ENCODE measurements at regions not wholly inside any gene's neighbourhood (a gene's known extent, or its start where the extent isn't known, plus 50 kb on each side); places are given as distances from the start of the nearest gene placed in this dataset.

DNA sequence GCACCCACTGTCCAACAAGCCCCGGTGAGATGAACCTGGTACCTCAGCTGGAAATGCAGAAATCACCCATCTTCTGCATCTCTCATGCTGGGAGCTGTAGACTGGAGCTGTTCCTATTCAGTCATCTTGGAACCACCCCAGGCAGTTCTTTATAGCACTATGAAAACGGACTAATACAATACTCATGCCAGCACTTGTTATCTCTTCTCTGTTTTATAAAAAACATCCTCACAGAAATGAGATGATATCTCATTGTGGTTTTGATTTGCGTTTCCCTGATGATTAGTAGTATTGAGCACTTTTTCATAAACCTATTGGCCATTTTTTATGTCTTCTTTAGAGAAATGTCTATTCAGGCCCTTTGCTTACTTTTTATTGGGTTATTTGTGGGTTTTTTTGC is 156.2 kb upstream of the ARPP21 start:
- H3K36me3 ChIP-seq (ENCODE audit: insufficient read depth in 1 of 2, low read depth in 1 of 2), result no peaks in the 10 kb centered on the region
- H3K27me3 ChIP-seq (ENCODE audit: insufficient read depth in 3 of 3, low read length in 2 of 3), result no peaks in the 10 kb centered on the region
- H3K9me3 ChIP-seq, result no peaks in the 10 kb centered on the region
- DNase-seq, result no peak
- TF ChIP-seq, protein P1, sequence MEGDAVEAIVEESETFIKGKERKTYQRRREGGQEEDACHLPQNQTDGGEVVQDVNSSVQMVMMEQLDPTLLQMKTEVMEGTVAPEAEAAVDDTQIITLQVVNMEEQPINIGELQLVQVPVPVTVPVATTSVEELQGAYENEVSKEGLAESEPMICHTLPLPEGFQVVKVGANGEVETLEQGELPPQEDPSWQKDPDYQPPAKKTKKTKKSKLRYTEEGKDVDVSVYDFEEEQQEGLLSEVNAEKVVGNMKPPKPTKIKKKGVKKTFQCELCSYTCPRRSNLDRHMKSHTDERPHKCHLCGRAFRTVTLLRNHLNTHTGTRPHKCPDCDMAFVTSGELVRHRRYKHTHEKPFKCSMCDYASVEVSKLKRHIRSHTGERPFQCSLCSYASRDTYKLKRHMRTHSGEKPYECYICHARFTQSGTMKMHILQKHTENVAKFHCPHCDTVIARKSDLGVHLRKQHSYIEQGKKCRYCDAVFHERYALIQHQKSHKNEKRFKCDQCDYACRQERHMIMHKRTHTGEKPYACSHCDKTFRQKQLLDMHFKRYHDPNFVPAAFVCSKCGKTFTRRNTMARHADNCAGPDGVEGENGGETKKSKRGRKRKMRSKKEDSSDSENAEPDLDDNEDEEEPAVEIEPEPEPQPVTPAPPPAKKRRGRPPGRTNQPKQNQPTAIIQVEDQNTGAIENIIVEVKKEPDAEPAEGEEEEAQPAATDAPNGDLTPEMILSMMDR (IDR thresholded peaks at IDR 0.05), result no peak
- no peak for ATAC-seq
- 70 to 80% (median 75%) methylated on average over 3 of the region's 3 CpGs for WGBS, 3 donors
- H3K4me1 ChIP-seq, result no peaks in the 10 kb centered on the region
- intact Hi-C loops (cut with DNase I), result no loop called here
- H3K27ac ChIP-seq, result no peak overlapping the region
- no peak overlapping the region for H3K4me3 ChIP-seq

DNA sequence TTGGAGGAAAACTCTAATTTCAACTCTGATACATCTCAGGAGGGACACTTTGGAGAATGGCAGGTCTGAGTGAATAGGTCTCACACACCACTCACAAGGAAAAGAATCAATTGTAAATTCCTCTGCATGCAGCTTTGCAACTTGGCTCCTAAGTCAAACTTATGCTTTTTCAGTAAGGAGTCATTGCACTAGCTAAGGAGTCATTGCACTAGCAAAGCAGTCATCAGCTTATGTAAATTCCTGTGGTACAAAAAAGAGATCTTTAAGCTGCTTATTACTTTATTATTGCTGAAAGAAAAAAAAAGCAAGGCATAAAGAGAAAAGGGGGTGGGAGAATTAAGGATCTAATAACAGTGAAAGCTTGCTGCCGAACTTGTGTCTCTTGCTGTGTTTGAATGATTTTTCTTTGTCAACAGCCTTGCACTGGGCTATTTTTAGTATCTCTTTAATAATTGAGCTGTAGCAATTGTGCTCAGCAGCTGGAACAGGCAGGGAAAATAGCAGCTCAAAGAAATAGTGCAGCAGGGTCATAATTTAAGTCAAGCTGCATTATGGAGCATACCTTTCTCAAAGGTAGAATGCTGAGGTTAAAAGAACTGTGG is 154.3 kb upstream of the ARPP21 start:
- TF ChIP-seq, protein P1 (IDR thresholded peaks at IDR 0.05), result no peak
- Histone ChIP-seq H3K9me3 (no peaks in the 10 kb centered on the region), H3K4me1 (no peaks in the 10 kb centered on the region), H3K36me3 (ENCODE audit: insufficient read depth in 1 of 2, low read depth in 1 of 2) (no peaks in the 10 kb centered on the region), H3K27ac (no peak overlapping the region), H3K27me3 (ENCODE audit: insufficient read depth in 3 of 3, low read length in 2 of 3) (no peaks in the 10 kb centered on the region), H3K4me3 (no peak overlapping the region)
- WGBS, 3 donors, result 12 to 23% (median 14%) methylated on average over 1 of the region's 1 CpG
- ATAC-seq (no peak), DNase-seq (no peak)
- intact Hi-C loops (cut with DNase I), result no loop called here

DNA sequence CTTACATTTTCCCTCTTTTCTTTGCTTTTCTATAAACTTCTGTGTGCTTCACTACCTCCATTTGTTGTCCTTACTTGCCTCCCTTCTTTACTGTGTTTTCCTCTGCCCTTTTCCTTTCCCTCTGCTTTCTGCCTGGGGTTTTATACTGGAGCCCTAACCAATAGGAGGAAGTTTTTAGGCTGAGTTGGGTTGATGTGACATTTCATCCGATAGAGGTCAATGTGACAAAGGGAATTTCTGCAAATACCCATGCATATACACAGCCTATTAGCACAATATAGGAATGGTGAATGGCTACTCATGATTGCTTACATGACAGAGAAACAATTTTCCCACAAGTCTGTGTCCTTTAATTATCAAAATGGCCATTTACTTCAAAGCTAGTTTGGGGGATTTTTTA is 153.0 kb upstream of the ARPP21 start:
- WGBS, 3 donors, result 60 to 67% (median 63%) methylated on average over 1 of the region's 1 CpG
- Histone ChIP-seq H3K4me1 (no peaks in the 10 kb centered on the region), H3K27ac (no peak overlapping the region), H3K27me3 (ENCODE audit: insufficient read depth in 3 of 3, low read length in 2 of 3) (no peaks in the 10 kb centered on the region), H3K4me3 (no peak overlapping the region), H3K9me3 (no peaks in the 10 kb centered on the region), H3K36me3 (ENCODE audit: insufficient read depth in 1 of 2, low read depth in 1 of 2) (no peaks in the 10 kb centered on the region)
- no peak for DNase-seq
- no peak for ATAC-seq
- intact Hi-C loops (cut with DNase I), result no loop called here
- TF ChIP-seq, protein P1 (IDR thresholded peaks at IDR 0.05), result no peak

DNA sequence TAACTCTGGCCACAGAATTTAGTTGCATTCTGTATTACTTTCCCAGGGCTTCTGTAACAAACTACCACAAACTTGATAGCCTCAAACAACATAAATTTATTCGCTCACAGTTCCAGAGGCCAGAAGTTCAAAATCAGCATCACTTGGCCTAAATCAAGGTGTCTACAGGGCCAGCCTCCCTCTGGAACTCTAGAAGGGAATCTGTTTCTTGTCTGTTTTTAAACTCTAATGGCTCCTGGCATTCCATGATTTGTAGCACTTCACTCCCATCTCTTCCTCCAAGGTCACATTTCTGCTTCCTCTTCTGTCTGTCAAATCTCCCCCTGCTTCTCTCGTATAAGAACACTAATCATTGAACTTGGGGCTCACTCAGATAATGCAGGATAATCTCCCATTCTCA is 151.9 kb upstream of the ARPP21 start:
- H3K4me3 ChIP-seq, result no peak overlapping the region
- no peaks in the 10 kb centered on the region for H3K9me3 ChIP-seq
- TF ChIP-seq, protein P1 (IDR thresholded peaks at IDR 0.05), result no peak
- no peak for DNase-seq
- 84 to 88% (median 88%) methylated on average over 2 of the region's 2 CpGs for WGBS, 3 donors
- no peak overlapping the region for H3K27ac ChIP-seq
- no peaks in the 10 kb centered on the region for H3K27me3 ChIP-seq (ENCODE audit: insufficient read depth in 3 of 3, low read length in 2 of 3)
- no peaks in the 10 kb centered on the region for H3K36me3 ChIP-seq (ENCODE audit: insufficient read depth in 1 of 2, low read depth in 1 of 2)
- intact Hi-C loops (cut with DNase I), result no loop called here
- no peaks in the 10 kb centered on the region for H3K4me1 ChIP-seq
- ATAC-seq, result no peak

DNA sequence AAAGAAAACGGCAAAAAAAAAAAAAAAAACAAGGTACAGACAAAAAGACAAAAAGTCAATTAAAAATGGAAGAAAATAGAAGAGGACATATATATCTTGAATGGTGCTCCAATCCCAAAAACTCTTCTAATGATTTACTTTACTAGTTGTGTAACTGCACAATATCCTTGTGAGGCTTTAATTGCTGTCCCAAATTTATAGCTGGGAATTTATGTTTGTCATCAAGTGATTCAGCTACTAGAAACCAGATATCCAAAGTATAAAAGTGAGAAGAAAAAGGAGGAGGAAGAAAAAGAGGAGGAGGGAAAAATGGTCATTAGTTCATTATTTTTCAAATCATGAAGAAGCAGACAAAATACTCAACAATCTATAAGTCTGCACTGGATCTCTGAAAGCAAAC is 150.8 kb upstream of the ARPP21 start:
- H3K4me3 ChIP-seq, result no peak overlapping the region
- TF ChIP-seq, protein P1 (IDR thresholded peaks at IDR 0.05), result no peak
- DNase-seq, result no peak
- H3K9me3 ChIP-seq, result no peaks in the 10 kb centered on the region
- no peak for ATAC-seq
- 77 to 97% (median 83%) methylated on average over 1 of the region's 1 CpG for WGBS, 3 donors
- no peaks in the 10 kb centered on the region for H3K36me3 ChIP-seq (ENCODE audit: insufficient read depth in 1 of 2, low read depth in 1 of 2)
- no peaks in the 10 kb centered on the region for H3K4me1 ChIP-seq
- no peaks in the 10 kb centered on the region for H3K27me3 ChIP-seq (ENCODE audit: insufficient read depth in 3 of 3, low read length in 2 of 3)
- no peak overlapping the region for H3K27ac ChIP-seq
- intact Hi-C loops (cut with DNase I), result no loop called here
